ENCODE measurements at regions not wholly inside any gene's neighbourhood (a gene's known extent, or its start where the extent isn't known, plus 50 kb on each side); places are given as distances from the start of the nearest gene placed in this dataset.

DNA sequence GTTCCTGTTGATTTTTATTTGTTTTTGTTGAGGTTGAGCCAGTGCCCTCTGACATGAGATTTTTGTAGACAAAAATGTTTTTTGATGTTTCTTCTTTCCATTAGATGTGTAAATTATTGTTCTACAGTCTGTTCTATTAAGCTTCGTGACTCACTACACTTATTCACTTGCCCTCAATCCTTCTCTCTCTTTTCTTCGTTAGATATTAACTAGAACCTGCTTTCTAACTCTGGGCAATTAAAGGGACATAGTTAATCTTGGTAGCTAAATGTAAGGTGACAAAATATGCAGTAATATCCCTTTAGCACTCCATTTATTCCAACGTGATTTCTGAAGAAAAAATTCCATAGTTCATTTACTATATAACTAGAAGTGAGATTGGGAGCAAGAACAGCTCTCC, 333.9 kb downstream of the PDHA2 start:
- FAIRE-seq (no peak), DNase-seq (ENCODE audit: low read depth) (no peak)
- Histone ChIP-seq H2AFZ (ENCODE audit: low read depth, low read length) (no peak overlapping the region), H3K79me2 (ENCODE audit: insufficient read depth, low read length) (no peaks in the 10 kb centered on the region), H3K9me3 (ENCODE audit: insufficient read depth, low read depth, low read length) (no peaks in the 10 kb centered on the region), H3K9ac (ENCODE audit: low read length) (no peak overlapping the region), H3K4me2 (ENCODE audit: low read length) (no peak overlapping the region), H3K27ac (ENCODE audit: low read depth, low read length) (no peak overlapping the region), H3K4me1 (ENCODE audit: insufficient read depth, low read length) (no peaks in the 10 kb centered on the region), H4K20me1 (ENCODE audit: insufficient read depth, low read length) (no peaks in the 10 kb centered on the region), H3K4me3 (ENCODE audit: insufficient read depth, low read depth, low read length) (no peak overlapping the region), H3K27me3 (ENCODE audit: insufficient read depth, low read length) (no peaks in the 10 kb centered on the region), H3K36me3 (ENCODE audit: insufficient read depth, low read length) (no peaks in the 10 kb centered on the region)
- Mint-ChIP-seq H3K27ac (ENCODE audit: unreplicated experiment) (no peak overlapping the region), H3K4me1 (ENCODE audit: low read depth, unreplicated experiment) (no peaks in the 10 kb centered on the region), H3K4me3 (ENCODE audit: unreplicated experiment) (no peak overlapping the region), H3K9me3 (ENCODE audit: unreplicated experiment) (no peaks in the 10 kb centered on the region), H3K27me3 (ENCODE audit: low read depth, unreplicated experiment) (no peaks in the 10 kb centered on the region), H3K36me3 (ENCODE audit: low read depth, unreplicated experiment) (no peaks in the 10 kb centered on the region)
- TF ChIP-seq, protein P1, sequence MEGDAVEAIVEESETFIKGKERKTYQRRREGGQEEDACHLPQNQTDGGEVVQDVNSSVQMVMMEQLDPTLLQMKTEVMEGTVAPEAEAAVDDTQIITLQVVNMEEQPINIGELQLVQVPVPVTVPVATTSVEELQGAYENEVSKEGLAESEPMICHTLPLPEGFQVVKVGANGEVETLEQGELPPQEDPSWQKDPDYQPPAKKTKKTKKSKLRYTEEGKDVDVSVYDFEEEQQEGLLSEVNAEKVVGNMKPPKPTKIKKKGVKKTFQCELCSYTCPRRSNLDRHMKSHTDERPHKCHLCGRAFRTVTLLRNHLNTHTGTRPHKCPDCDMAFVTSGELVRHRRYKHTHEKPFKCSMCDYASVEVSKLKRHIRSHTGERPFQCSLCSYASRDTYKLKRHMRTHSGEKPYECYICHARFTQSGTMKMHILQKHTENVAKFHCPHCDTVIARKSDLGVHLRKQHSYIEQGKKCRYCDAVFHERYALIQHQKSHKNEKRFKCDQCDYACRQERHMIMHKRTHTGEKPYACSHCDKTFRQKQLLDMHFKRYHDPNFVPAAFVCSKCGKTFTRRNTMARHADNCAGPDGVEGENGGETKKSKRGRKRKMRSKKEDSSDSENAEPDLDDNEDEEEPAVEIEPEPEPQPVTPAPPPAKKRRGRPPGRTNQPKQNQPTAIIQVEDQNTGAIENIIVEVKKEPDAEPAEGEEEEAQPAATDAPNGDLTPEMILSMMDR (IDR thresholded peaks at IDR 0.05; ENCODE audit: insufficient read depth, low read depth, low read length): no peak
- no peak for TF ChIP-seq EZH2 (IDR thresholded peaks at IDR 0.05; ENCODE audit: insufficient read depth, low read length)

DNA sequence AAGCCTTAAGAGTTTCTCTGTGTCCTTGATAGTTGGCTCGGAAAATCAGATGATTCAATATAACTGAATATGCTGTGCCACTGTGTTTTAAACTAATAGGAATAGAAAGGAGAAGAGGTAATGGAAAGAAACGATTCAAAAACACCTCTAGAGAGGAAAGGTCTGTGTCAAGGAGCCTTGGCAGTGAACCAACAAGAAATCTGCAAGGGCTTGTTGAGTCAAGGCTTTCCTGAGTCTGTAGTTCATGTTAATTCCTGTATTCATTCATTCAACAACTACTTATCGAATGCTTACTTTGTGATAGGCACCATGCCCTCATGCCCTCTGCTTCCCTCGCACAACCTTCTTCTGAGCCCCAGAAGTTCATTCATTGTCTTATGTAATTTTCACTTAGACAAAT, 336.0 kb downstream of the PDHA2 start:
- H3K9me3 Mint-ChIP-seq (ENCODE audit: unreplicated experiment): no peaks in the 10 kb centered on the region
- Histone ChIP-seq H2AFZ (ENCODE audit: low read depth, low read length) (no peak overlapping the region), H3K36me3 (ENCODE audit: insufficient read depth, low read length) (no peaks in the 10 kb centered on the region), H3K4me2 (ENCODE audit: low read length) (no peak overlapping the region), H4K20me1 (ENCODE audit: insufficient read depth, low read length) (no peaks in the 10 kb centered on the region), H3K27me3 (ENCODE audit: insufficient read depth, low read length) (no peaks in the 10 kb centered on the region), H3K27ac (ENCODE audit: low read depth, low read length) (no peak overlapping the region), H3K4me1 (ENCODE audit: insufficient read depth, low read length) (no peaks in the 10 kb centered on the region), H3K4me3 (ENCODE audit: insufficient read depth, low read depth, low read length) (no peak overlapping the region), H3K79me2 (ENCODE audit: insufficient read depth, low read length) (no peaks in the 10 kb centered on the region), H3K9me3 (ENCODE audit: insufficient read depth, low read depth, low read length) (no peaks in the 10 kb centered on the region), H3K9ac (ENCODE audit: low read length) (no peak overlapping the region)
- FAIRE-seq (no peak), DNase-seq (ENCODE audit: low read depth) (no peak)
- no peak overlapping the region for H3K27ac Mint-ChIP-seq (ENCODE audit: unreplicated experiment)
- no peak overlapping the region for H3K4me3 Mint-ChIP-seq (ENCODE audit: unreplicated experiment)
- TF ChIP-seq, protein P1 (IDR thresholded peaks at IDR 0.05; ENCODE audit: insufficient read depth, low read depth, low read length): no peak
- no peak for TF ChIP-seq EZH2 (IDR thresholded peaks at IDR 0.05; ENCODE audit: insufficient read depth, low read length)
- no peaks in the 10 kb centered on the region for H3K36me3 Mint-ChIP-seq (ENCODE audit: low read depth, unreplicated experiment)
- H3K27me3 Mint-ChIP-seq (ENCODE audit: low read depth, unreplicated experiment): no peaks in the 10 kb centered on the region
- no peaks in the 10 kb centered on the region for H3K4me1 Mint-ChIP-seq (ENCODE audit: low read depth, unreplicated experiment)

- FAIRE-seq (no peak), DNase-seq (ENCODE audit: low read depth) (no peak)
- H3K4me3 ChIP-seq (ENCODE audit: insufficient read depth, low read depth, low read length): no peak overlapping the region
- H3K27ac ChIP-seq (ENCODE audit: low read depth, low read length): no peak overlapping the region
- Mint-ChIP-seq H3K36me3 (ENCODE audit: low read depth, unreplicated experiment) (no peaks in the 10 kb centered on the region), H3K27ac (ENCODE audit: unreplicated experiment) (no peak overlapping the region), H3K4me1 (ENCODE audit: low read depth, unreplicated experiment) (no peaks in the 10 kb centered on the region), H3K4me3 (ENCODE audit: unreplicated experiment) (no peak overlapping the region), H3K27me3 (ENCODE audit: low read depth, unreplicated experiment) (no peaks in the 10 kb centered on the region), H3K9me3 (ENCODE audit: unreplicated experiment) (no peaks in the 10 kb centered on the region)
- no peak overlapping the region for H3K9ac ChIP-seq (ENCODE audit: low read length)
- no peaks in the 10 kb centered on the region for H3K9me3 ChIP-seq (ENCODE audit: insufficient read depth, low read depth, low read length)
- no peaks in the 10 kb centered on the region for H3K27me3 ChIP-seq (ENCODE audit: insufficient read depth, low read length)
- H2AFZ ChIP-seq (ENCODE audit: low read depth, low read length): no peak overlapping the region
- no peaks in the 10 kb centered on the region for H3K36me3 ChIP-seq (ENCODE audit: insufficient read depth, low read length)
- TF ChIP-seq, protein P1 (IDR thresholded peaks at IDR 0.05; ENCODE audit: insufficient read depth, low read depth, low read length): no peak
- no peak for TF ChIP-seq EZH2 (IDR thresholded peaks at IDR 0.05; ENCODE audit: insufficient read depth, low read length)
- no peak overlapping the region for H3K4me2 ChIP-seq (ENCODE audit: low read length)
- no peaks in the 10 kb centered on the region for H3K4me1 ChIP-seq (ENCODE audit: insufficient read depth, low read length)
- no peaks in the 10 kb centered on the region for H4K20me1 ChIP-seq (ENCODE audit: insufficient read depth, low read length)
- H3K79me2 ChIP-seq (ENCODE audit: insufficient read depth, low read length): no peaks in the 10 kb centered on the region
These were observed 343.7 kb downstream of the PDHA2 start for GRCh38 chr4:96183611-96184010.
